ENCODE measurements at regions not wholly inside any gene's neighbourhood (a gene's known extent, or its start where the extent isn't known, plus 50 kb on each side); places are given as distances from the start of the nearest gene placed in this dataset.

DNA sequence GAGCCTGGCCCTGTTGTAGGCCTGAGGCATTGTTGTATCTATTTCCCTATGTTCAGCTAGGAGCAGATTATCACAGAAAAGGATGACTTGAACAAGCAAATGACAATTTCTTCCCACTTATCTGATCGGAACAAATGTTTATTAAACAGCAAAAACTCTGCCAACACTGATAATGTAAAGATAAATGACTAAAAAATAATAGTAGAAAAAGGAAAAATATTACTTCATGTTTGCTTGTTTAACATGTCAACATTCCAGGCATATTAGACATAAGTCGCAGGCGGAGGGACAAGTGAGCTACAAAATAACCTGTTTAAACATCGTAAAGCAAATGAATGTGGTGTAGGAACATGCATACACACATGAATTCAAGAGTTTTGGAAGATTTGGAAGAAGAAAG lies 257.9 kb downstream of the TMX3 start:
- TF ChIP-seq EZH2 (IDR thresholded peaks at IDR 0.05; ENCODE audit: insufficient read depth, poor library complexity, severe bottlenecking) (no peak), EZH2phosphoT487 (IDR thresholded peaks at IDR 0.05; ENCODE audit: insufficient read depth, low read depth) (no peak)

Measured in GM23248 (cell line).